Skeletal muscle tissue (tissue), 3 donors: ENCODE measurements at regions not wholly inside any gene's neighbourhood (a gene's known extent, or its start where the extent isn't known, plus 50 kb on each side); places are given as distances from the start of the nearest gene placed in this dataset.
A peak's percentile ranks its signal among the peaks of the same experiment; 100 is the strongest.

Experiments used
- H3K27ac ChIP-seq: one replicate; pipeline ENCODE4 v1.7.0; 2013; ENCODE audit warnings: mild to moderate bottlenecking, low read depth, low read length, inconsistent platforms
- H3K27me3 ChIP-seq, 3 donors: one replicate each; pipeline ENCODE4 v1.7.0; 2013; ENCODE audit warnings: low read length in 3 of 3; ENCODE audit not compliant: control insufficient read depth in 3 of 3, insufficient read depth in 3 of 3
- H3K36me3 ChIP-seq, 3 donors: one replicate each; pipeline ENCODE4 v1.7.0; 2013; ENCODE audit warnings: low read length in 3 of 3; ENCODE audit not compliant: control insufficient read depth in 3 of 3, insufficient read depth in 3 of 3
- H3K4me1 ChIP-seq, 3 donors: one replicate each; pipeline ENCODE4 v1.7.0; 2013; ENCODE audit warnings: low read length in 3 of 3, mild to moderate bottlenecking in 3 of 3; ENCODE audit not compliant: control insufficient read depth in 3 of 3, insufficient read depth in 3 of 3
- H3K4me3 ChIP-seq, 3 donors: one replicate each; pipeline ENCODE4 v1.7.0; 2013; ENCODE audit warnings: low read length in 3 of 3
- H3K9ac ChIP-seq, 3 donors: one replicate each; pipeline ENCODE4 v1.7.0; 2013; ENCODE audit warnings: low read length in 3 of 3, mild to moderate bottlenecking in 3 of 3, moderate library complexity in 2 of 3, low read depth in 1 of 3
- H3K9me3 ChIP-seq, 3 donors: one replicate each; pipeline ENCODE4 v1.7.0; 2013; ENCODE audit warnings: low read length in 3 of 3; ENCODE audit not compliant: control insufficient read depth in 3 of 3
- donor health status: Osteomylitis.

DNA sequence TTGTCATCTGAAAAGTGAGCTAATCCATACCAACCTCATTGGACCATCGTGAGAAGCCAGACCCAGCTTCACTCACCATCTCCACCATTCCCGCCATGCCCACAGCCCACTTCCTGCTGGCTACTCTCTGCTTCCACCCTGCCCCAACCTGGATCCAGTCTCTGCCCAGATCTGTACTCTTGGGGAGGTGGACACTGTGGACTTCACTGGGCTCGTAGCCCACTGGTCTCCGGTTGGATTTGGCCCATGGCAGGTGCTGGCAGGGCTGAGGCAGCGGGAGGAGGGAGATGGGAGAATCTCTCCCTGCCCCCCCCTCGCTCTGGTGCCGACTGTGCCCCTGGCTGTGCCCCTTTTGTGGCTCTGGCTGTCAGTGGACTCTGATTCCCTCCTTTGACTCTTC lies 193.8 kb downstream of the ABHD5 start:
- Histone ChIP-seq H3K4me1 (peaks cover 0 to 8% (median 5%) of the 10 kb centered on the region in 3 donors), H3K9ac (no peak overlapping the region), H3K27me3 (no peaks in the 10 kb centered on the region), H3K4me3 (no peak overlapping the region), H3K9me3 (no peaks in the 10 kb centered on the region), H3K36me3 (no peaks in the 10 kb centered on the region), H3K27ac (no peak overlapping the region)

DNA sequence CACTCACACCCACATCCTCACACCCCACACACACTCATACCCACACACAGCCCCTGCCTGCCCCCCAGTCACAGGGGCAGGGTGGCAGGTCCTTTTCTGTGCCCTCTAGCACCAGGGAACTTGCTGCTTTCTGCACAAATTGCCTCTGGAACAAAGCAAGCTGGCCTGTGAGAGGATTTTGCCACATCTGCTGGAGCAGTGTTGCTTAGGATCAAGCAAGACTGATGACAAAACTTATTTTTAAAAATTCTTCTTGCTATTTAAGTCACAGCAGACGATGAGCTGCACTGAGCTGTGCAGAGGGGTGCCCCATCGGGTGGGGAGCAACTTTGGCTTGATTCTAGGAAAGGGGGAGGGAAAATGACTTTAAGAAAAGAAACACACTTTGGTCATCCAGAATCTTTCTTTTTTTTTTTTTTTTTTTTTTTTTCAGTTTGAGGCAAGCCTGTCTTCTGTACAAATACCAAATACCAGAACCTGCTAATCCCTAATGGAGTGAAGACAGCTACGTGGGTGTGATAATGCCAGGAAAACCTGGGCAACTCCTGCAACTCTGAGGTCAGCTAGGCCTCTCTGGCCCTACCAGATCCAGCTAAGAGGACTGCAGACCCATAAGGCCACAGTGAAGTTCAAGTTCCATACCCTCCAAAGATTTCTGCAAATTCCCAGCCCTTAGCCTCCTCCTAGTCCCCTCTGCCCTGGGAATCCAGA lies 195.3 kb downstream of the ABHD5 start:
- peaks cover 0 to 8% (median 5%) of the 10 kb centered on the region in 3 donors for H3K4me1 ChIP-seq
- H3K27me3 ChIP-seq: no peaks in the 10 kb centered on the region
- no peak overlapping the region for H3K9ac ChIP-seq
- no peak overlapping the region for H3K27ac ChIP-seq
- H3K4me3 ChIP-seq: no peak overlapping the region
- no peaks in the 10 kb centered on the region for H3K36me3 ChIP-seq
- no peaks in the 10 kb centered on the region for H3K9me3 ChIP-seq

DNA sequence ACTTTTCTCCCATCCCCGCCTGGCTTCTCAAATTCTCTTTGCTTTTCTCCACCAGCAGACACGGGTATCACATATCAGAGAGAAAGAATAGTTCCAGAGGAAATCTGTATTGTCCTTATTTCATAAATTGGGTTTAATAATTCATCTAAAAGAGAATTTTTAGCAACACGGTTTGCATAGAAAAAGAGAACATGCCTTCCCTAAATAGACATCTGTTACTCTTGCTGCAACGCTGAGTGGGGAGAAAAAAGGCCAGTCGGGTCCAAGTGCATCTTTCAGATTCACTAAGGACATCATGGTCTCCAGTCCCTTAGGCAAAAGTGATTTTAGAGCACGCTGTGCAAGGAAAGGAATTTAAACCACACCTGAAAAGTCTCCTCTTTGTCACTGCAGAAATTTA lies 201.3 kb downstream of the ABHD5 start:
- Histone ChIP-seq H3K9ac (no peak overlapping the region), H3K9me3 (no peaks in the 10 kb centered on the region), H3K27ac (no peak overlapping the region), H3K36me3 (no peaks in the 10 kb centered on the region), H3K4me1 (peaks cover 8 to 10% (median 10%) of the 10 kb centered on the region in 3 donors), H3K27me3 (peaks cover 21 to 25% (median 25%) of the 10 kb centered on the region in 3 donors), H3K4me3 (no peak overlapping the region)

DNA sequence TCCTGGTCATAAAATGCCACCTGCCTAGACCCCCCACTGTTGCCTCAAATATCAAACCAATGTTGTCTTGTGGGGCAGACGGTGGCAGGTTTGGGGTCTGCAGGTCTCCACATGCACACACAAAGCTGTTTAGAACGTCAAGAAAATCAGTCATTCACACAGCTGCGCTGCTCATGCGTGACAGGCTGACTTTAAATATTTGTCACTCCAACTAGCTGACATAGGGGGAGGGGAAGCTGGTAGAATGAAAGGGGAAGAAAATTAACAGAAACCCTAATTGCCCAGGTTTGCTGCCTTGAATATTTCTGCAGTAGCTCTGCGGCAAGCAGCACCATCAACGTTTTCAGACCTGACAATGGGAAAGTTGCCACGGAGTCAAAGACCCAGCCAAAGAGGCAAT lies 201.8 kb downstream of the ABHD5 start:
- Histone ChIP-seq H3K9me3 (no peaks in the 10 kb centered on the region), H3K36me3 (no peaks in the 10 kb centered on the region), H3K4me1 (peaks cover 8 to 10% (median 10%) of the 10 kb centered on the region in 3 donors), H3K4me3 (no peak overlapping the region), H3K9ac (no peak overlapping the region), H3K27me3 (peaks cover 21 to 27% (median 25%) of the 10 kb centered on the region in 3 donors), H3K27ac (no peak overlapping the region)

DNA sequence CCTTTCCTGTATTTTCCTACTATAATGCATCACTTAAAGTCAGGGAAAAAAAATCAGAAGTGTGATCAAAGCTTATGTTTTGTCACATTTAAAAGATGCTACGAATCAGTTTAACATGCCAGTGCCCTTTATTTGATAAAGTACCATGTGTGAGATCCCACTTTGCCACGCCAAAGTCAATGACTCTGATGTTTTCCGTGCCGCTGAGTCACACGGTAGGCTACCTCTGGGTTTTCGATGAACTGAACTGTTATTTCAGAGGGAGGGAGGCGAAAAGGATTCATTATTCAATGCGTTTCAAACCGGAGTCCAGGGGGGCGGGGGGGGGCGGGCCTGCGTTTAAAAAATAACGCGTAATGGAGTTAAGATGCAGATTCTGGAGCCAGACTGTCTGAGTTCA lies 203.0 kb downstream of the ABHD5 start:
- Histone ChIP-seq H3K9ac (no peak overlapping the region), H3K4me3 (peak overlapping the region in 2 of 3 donors; percentile 62 to 73), H3K36me3 (no peaks in the 10 kb centered on the region), H3K27me3 (peaks cover 21 to 38% (median 29%) of the 10 kb centered on the region in 3 donors), H3K4me1 (peaks cover 8 to 10% (median 10%) of the 10 kb centered on the region in 3 donors), H3K9me3 (no peaks in the 10 kb centered on the region), H3K27ac (no peak overlapping the region)

DNA sequence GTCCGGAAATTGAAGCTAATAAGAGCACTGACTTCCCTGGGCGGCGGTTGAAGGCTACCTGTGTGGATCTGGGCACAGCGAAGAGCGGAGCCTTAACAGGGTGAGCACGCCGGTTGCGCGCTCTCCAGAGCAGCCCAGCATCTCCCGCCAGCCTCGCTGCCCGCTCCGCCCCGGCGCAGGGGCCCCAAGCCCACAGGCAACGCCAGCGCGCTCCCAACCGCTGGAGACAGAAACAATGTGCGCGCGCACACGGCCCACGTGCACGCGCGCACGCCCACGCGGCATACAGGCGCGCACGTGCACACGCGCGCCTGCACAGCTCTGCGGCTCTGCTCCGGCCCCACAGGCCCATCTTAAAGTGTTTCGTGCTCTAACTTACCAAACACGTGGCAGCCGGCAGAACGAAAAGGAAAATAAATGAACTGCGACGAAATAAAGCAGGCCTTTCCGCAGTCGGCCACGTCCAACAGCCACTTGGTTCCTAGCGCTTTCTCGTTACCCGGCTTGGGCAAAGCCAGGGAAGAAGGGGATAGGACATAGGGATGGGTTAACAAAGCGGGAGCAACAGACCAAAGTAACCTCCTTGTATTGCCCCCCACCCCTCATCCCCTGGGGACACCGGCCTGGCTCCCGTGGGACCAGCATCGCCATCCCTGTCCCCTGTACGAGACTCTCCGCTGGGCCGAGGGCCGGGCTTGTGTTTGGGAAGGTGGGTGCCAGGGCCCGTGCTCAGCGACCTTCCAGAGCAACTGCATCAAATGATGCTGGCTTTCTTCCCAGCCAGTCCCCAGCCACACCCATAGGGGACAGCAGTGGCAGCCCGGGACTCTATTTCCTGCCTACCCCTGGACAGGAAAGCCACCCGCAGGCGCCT lies 203.7 kb downstream of the ABHD5 start:
- peak overlapping the region; percentile 62 to 73 (median 65) for H3K4me3 ChIP-seq
- H3K27ac ChIP-seq: no peak overlapping the region
- no peaks in the 10 kb centered on the region for H3K36me3 ChIP-seq
- peaks cover 8 to 10% (median 10%) of the 10 kb centered on the region in 3 donors for H3K4me1 ChIP-seq
- H3K9ac ChIP-seq: peak overlapping the region in 2 of 3 donors; percentile 21 to 50
- H3K27me3 ChIP-seq: peaks cover 21 to 38% (median 29%) of the 10 kb centered on the region in 3 donors
- H3K9me3 ChIP-seq: no peaks in the 10 kb centered on the region

DNA sequence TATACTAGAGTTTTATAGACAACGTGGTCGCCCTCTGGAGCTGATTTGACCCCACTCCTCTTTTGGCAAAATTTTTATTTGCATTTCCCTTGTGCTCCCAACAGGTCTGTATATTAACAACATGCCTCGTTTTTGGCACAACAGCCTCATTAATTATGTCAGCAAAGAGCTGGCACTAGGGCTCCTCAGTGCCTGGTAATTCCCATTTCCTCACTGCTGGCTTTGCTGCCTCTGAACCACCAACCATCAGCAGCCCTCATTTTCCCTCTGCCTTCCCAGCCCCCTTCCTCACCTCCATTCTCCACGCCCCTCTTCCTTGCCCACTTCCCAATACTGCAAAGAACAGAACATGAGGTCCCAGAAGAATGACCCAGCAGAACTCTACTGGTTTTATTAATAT lies 204.8 kb downstream of the ABHD5 start:
- Histone ChIP-seq H3K4me3 (no peak overlapping the region), H3K9me3 (peaks cover 0 to 4% (median 1%) of the 10 kb centered on the region in 3 donors), H3K36me3 (no peaks in the 10 kb centered on the region), H3K9ac (no peak overlapping the region), H3K4me1 (peaks cover 8 to 10% (median 10%) of the 10 kb centered on the region in 3 donors), H3K27me3 (peaks cover 21 to 38% (median 29%) of the 10 kb centered on the region in 3 donors), H3K27ac (no peak overlapping the region)

DNA sequence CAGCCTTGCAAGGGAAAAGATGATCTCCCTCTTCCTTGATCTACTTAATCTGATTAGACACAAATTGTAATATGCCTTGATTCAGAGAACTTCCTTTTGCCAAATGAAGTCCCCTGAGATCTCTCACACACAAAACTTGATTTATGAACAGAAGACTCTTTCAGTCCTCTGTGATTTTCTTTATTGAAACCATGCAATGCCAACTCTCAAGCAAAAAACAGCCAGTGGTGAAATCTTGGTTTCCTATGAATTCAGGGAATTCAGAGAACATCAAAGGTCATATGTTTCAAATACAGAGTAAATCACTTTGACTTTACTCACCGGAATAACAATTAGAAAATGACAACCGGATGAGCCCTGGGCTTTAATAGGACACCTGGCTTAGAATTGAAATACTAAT lies 211.7 kb downstream of the ABHD5 start:
- Histone ChIP-seq H3K27ac (no peak overlapping the region), H3K9me3 (peaks cover 0 to 4% (median 2%) of the 10 kb centered on the region in 3 donors), H3K27me3 (peaks cover 0 to 13% (median 5%) of the 10 kb centered on the region in 3 donors), H3K36me3 (no peaks in the 10 kb centered on the region), H3K4me3 (no peak overlapping the region), H3K4me1 (no peaks in the 10 kb centered on the region), H3K9ac (no peak overlapping the region)

DNA sequence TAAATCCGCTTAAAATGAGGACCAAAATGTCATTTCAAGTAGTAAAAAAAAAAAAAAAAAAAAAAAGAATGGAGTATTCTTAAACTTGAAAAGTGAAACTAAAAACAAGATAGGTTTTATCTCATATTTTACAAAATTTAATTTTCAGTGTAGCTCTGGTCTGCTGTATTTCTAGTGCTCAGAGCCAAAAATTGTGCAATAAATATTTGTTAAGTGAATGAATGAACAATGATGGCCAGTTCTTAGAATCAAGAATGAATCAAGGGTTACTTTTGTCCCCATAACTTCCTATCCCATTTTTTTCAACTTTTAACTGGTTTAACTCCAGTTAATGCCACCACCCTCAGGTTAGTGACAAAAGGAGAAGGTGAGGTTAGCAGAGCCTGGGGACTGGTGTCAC lies 214.4 kb downstream of the ABHD5 start:
- no peak overlapping the region for H3K9ac ChIP-seq
- no peaks in the 10 kb centered on the region for H3K36me3 ChIP-seq
- peaks cover 0 to 4% (median 2%) of the 10 kb centered on the region in 3 donors for H3K9me3 ChIP-seq
- H3K27ac ChIP-seq: no peak overlapping the region
- no peaks in the 10 kb centered on the region for H3K4me1 ChIP-seq
- H3K4me3 ChIP-seq: no peak overlapping the region
- no peaks in the 10 kb centered on the region for H3K27me3 ChIP-seq
